Nephron progenitor cell (in vitro differentiated cells): ENCODE measurements at regions not wholly inside any gene's neighbourhood (a gene's known extent, or its start where the extent isn't known, plus 50 kb on each side); places are given as distances from the start of the nearest gene placed in this dataset.

Experiments
- DNase-seq: peaks from one replicate; pipeline ENCODE4 v3.0.0; 2021
- H3K27ac Mint-ChIP-seq: 2 replicates; pipeline ENCODE4 v1.8.0; 2021; ENCODE audit warnings: mild to moderate bottlenecking, moderate library complexity, mixed read lengths
- H3K27me3 Mint-ChIP-seq: 2 replicates; pipeline ENCODE4 v1.8.0; 2021; ENCODE audit warnings: mild to moderate bottlenecking, low read depth, mixed read lengths; ENCODE audit not compliant: poor library complexity
- H3K36me3 Mint-ChIP-seq: 2 replicates; pipeline ENCODE4 v1.8.0; 2021; ENCODE audit warnings: low read depth, mixed read lengths
- H3K4me1 Mint-ChIP-seq: 2 replicates; pipeline ENCODE4 v1.8.0; 2021; ENCODE audit warnings: mixed read lengths
- H3K4me3 Mint-ChIP-seq: 2 replicates; pipeline ENCODE4 v1.8.0; 2021; ENCODE audit warnings: mild to moderate bottlenecking, moderate library complexity, mixed read lengths
- H3K9me3 Mint-ChIP-seq: 2 replicates; pipeline ENCODE4 v1.8.0; 2021; ENCODE audit warnings: mild to moderate bottlenecking, moderate library complexity, mixed read lengths
- TF ChIP-seq, protein P1 (sequence below): fragments of 200-600 bp; sonication (generic); IDR thresholded peaks from 2 replicates; pipeline ENCODE4 v1.5.0; 2021; ENCODE audit warnings: antibody characterized with exemption

DNA sequence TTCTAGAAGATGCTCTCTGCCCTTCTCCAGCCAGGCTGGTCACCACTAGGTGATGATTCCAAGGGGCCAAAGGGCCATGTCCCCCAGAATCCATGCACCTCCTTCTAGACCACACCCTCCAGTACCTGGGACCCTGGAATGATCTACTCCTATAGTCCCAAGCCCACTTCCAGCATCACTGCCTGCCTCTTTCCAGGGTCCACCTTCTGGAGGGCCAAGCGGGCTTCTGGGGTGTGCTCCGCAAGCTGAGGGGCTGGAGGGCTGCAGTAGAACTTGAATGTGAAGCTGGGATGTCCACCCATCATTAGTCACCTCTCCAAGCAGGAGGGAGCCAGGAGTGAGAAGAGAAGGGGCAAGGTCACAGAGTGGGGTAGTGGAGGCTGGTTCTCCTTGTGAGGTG lies 234.4 kb upstream of the MYO3A start:
- Mint-ChIP-seq H3K27me3 (peaks cover 8% of the 10 kb centered on the region), H3K36me3 (no peaks in the 10 kb centered on the region), H3K4me1 (peaks cover 12% of the 10 kb centered on the region), H3K4me3 (no peak overlapping the region), H3K9me3 (no peaks in the 10 kb centered on the region), H3K27ac (no peak overlapping the region)
- TF ChIP-seq, protein P1, sequence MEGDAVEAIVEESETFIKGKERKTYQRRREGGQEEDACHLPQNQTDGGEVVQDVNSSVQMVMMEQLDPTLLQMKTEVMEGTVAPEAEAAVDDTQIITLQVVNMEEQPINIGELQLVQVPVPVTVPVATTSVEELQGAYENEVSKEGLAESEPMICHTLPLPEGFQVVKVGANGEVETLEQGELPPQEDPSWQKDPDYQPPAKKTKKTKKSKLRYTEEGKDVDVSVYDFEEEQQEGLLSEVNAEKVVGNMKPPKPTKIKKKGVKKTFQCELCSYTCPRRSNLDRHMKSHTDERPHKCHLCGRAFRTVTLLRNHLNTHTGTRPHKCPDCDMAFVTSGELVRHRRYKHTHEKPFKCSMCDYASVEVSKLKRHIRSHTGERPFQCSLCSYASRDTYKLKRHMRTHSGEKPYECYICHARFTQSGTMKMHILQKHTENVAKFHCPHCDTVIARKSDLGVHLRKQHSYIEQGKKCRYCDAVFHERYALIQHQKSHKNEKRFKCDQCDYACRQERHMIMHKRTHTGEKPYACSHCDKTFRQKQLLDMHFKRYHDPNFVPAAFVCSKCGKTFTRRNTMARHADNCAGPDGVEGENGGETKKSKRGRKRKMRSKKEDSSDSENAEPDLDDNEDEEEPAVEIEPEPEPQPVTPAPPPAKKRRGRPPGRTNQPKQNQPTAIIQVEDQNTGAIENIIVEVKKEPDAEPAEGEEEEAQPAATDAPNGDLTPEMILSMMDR, result no peak
- DNase-seq, result no peak

DNA sequence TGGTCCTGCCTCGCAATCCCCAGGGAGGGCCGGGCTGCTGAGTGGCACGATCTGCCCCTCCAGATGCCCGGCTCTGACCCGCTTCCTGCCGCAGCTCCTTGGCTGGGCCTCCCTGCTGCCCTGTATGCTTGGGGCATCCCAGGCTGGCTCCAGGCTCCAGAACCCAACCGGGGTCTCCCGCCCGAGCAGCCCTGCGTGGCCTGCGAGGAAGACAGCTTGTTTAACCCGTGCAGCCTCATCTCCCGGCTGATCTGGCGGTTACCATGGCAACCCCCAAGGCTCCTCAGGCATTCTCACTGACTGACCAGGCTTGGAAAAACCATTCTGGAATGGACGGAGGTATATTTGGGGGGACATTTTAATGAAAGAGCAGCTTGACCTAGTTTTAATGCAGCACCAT lies 232.4 kb upstream of the MYO3A start:
- Mint-ChIP-seq H3K9me3 (no peaks in the 10 kb centered on the region), H3K36me3 (no peaks in the 10 kb centered on the region), H3K27ac (no peak overlapping the region), H3K27me3 (peaks cover 8% of the 10 kb centered on the region), H3K4me1 (peaks cover 16% of the 10 kb centered on the region), H3K4me3 (no peak overlapping the region)
- TF ChIP-seq, protein P1, result no peak
- DNase-seq, result peak; percentile 67

DNA sequence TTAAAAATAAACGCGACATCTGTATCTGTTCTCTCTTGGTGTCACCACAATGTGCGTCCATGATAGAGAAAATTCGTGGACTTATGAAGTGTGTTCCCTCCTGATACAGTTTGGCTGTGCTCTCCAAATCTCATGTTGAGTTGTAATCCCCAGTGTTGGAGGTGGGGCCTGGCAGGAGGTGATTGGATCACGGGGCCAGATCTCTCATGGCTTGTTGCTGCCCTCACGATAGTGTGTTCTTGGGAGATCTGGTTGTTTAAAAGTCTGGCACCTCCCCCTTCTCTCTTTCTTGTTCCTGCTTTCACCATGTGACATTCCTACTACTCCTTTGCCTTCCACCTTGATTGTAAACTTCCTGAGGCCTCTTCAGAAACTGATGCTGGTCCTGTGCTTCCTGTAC lies 229.4 kb upstream of the MYO3A start:
- TF ChIP-seq, protein P1, result no peak
- peak overlapping the region; percentile 7 for H3K27ac Mint-ChIP-seq
- no peaks in the 10 kb centered on the region for H3K36me3 Mint-ChIP-seq
- peaks cover 16% of the 10 kb centered on the region for H3K4me1 Mint-ChIP-seq
- DNase-seq, result no peak
- no peak overlapping the region for H3K4me3 Mint-ChIP-seq
- H3K9me3 Mint-ChIP-seq, result no peaks in the 10 kb centered on the region
- H3K27me3 Mint-ChIP-seq, result peaks cover 4% of the 10 kb centered on the region

DNA sequence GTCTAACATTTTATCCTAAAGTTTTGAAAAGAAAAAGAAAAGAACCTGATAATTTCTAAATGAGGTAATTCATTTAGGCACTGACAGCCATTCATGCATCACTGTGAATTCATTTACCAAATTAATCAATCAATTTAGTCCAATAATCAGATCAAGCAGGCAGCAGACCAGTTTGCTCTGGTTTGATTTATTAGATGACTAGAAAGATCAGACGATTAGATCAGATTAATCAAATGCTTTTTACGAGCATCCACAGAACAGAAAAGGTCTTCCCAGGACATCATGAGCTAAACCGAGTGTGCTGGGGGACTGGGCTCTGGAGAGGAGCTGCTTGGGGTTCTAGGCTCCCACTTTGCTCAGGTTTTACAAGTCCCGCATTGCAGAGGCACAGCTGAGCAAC lies 226.5 kb upstream of the MYO3A start:
- Mint-ChIP-seq H3K9me3 (peaks cover 4% of the 10 kb centered on the region), H3K36me3 (no peaks in the 10 kb centered on the region), H3K27ac (no peak overlapping the region), H3K4me1 (peaks cover 6% of the 10 kb centered on the region), H3K4me3 (no peak overlapping the region), H3K27me3 (peaks cover 2% of the 10 kb centered on the region)
- no peak for DNase-seq
- TF ChIP-seq, protein P1, result no peak

DNA sequence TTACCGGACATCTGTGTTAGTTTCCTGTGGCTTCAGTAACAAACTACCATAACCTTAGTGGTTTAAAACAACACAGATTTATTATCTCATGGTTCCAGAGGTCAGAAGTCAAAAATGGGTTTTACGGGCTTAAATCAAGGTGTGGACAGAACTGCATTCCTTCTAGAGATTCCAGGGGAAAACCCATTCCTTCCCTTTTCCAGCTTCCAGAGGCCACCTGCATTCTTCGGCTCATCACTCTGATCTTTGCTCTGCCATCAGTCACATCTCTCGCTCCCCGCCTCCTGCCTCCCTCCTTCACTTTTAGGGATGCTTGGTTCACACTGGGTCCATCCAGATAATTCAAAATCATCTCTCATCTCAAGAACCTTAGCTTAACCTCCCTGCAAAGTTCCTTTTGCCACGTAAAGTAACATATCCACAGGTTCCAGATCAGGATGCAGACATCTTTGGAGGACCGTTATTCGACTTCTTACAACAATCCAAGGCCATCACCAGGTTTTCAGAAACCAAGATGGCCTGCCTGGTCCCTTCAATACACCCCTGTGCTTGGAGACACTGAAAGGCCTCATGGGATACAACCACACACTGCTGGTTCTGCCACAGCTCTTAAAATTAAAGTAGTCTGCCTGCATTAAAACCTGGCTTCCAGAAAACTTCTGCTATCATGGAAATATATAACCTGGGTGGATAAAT lies 225.9 kb upstream of the MYO3A start:
- Mint-ChIP-seq H3K9me3 (peaks cover 4% of the 10 kb centered on the region), H3K36me3 (no peaks in the 10 kb centered on the region), H3K4me1 (peaks cover 6% of the 10 kb centered on the region), H3K27ac (no peak overlapping the region), H3K27me3 (peaks cover 2% of the 10 kb centered on the region), H3K4me3 (no peak overlapping the region)
- no peak for DNase-seq
- TF ChIP-seq, protein P1, result no peak

DNA sequence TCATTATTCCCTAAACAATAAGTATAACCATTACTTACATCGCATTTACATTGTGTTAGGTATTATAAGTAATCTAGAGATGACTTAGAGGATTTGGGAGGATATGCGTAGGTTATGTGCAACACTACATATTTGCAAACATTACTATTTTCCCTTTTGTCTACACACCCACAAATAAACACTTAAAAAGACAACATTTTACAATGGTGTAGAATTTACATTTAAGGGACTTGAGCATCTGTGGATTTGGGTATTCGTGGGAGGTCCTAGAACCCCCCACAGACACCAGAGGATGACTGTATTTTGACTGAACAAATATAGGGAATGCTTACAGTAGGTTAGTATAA lies 220.2 kb upstream of the MYO3A start:
- DNase-seq, result no peak
- TF ChIP-seq, protein P1, result no peak
- H3K27ac Mint-ChIP-seq, result no peak overlapping the region
- no peaks in the 10 kb centered on the region for H3K36me3 Mint-ChIP-seq
- H3K4me3 Mint-ChIP-seq, result no peak overlapping the region
- H3K4me1 Mint-ChIP-seq, result no peaks in the 10 kb centered on the region
- peaks cover 7% of the 10 kb centered on the region for H3K27me3 Mint-ChIP-seq
- H3K9me3 Mint-ChIP-seq, result peaks cover 29% of the 10 kb centered on the region
